ENCODE measurements at regions not wholly inside any gene's neighbourhood (a gene's known extent, or its start where the extent isn't known, plus 50 kb on each side); places are given as distances from the start of the nearest gene placed in this dataset.
"Not testable (repeated sequence)": the region's sequence is repeated elsewhere in the genome, so short reads cannot be mapped to it uniquely, and the experiment has no call there.

DNA sequence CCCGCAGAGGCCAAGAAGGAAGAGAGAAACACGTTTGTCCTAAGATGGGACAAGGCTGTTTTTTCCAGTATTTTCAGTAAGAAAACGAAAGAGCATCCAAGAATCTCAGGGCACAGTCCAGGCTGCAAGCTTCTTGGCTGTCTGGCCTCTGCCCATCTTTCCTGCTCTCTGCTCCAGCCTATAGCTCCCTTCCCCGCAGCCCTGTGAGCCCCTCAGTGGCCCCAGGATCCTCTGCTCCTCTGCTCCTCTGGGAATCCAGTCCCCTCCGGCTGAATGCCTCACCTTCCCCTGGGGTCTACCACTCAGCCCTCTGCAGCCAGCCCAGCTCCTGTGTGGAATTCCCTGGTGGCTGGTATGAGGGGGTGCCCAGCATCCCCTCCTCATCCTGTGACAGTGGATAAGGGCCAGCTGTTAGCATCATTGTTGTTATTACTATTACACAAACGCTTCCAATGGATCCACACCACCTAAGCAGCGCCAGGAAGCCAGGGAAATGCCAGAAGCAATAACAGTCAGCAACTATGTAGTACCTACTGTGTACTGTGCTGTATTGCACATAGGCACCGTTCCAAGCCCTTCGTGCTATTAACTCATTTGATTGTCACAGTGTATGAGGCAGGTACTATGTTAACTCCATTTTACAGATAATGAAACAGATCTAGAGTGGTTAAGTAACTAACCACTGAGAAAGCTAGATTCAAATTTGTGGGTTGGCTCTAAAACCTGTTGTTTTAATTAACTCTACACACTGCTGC, 60.3 kb upstream of the PTPN1 start:
- no peaks in the 10 kb centered on the region for H3K9me3 Mint-ChIP-seq (ENCODE audit: insufficient read depth)
- no peak overlapping the region for H3K4me3 Mint-ChIP-seq
- H3K4me1 Mint-ChIP-seq (ENCODE audit: low read depth), result peaks cover 48% of the 10 kb centered on the region
- no peak overlapping the region for H3K27ac Mint-ChIP-seq
- ChIA-PET POLR2A (interaction anchor here (0.6 to 1.5 kb wide), 4 partner anchors 53 to 259 kb away, joined by 3 to 4 read pairs (median 4); no protein-coding TSS in a partner anchor), CTCF (interaction anchor here (0.9 to 4.2 kb wide), 3 partner anchors 14 to 139 kb away, joined by 3 to 19 read pairs (median 3); no protein-coding TSS in a partner anchor)
- ATAC-seq (peak; percentile 38), DNase-seq (no peak)
- H3K27me3 Mint-ChIP-seq (ENCODE audit: low read depth), result peaks cover 38% of the 10 kb centered on the region
- H3K36me3 Mint-ChIP-seq (ENCODE audit: low read depth), result peaks cover 2% of the 10 kb centered on the region

DNA sequence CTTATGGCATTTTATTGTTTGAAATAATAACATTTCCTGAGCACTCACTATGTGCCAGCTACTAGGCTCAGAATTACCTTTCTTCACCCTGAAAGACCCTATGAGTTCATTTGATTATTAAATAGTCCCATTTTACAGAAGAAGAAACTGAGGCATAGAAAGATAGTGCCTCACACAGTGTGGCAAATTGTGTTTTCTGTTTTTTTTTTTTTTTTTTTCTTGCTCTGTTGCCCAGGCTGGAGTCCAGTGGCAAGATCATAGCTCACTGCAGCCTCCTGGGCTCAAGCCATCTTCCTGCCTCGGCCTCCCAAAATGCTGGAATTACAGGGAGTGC, 59.7 kb upstream of the PTPN1 start:
- Mint-ChIP-seq H3K36me3 (ENCODE audit: low read depth) (peaks cover 2% of the 10 kb centered on the region), H3K4me3 (peak overlapping the region; percentile 51)

DNA sequence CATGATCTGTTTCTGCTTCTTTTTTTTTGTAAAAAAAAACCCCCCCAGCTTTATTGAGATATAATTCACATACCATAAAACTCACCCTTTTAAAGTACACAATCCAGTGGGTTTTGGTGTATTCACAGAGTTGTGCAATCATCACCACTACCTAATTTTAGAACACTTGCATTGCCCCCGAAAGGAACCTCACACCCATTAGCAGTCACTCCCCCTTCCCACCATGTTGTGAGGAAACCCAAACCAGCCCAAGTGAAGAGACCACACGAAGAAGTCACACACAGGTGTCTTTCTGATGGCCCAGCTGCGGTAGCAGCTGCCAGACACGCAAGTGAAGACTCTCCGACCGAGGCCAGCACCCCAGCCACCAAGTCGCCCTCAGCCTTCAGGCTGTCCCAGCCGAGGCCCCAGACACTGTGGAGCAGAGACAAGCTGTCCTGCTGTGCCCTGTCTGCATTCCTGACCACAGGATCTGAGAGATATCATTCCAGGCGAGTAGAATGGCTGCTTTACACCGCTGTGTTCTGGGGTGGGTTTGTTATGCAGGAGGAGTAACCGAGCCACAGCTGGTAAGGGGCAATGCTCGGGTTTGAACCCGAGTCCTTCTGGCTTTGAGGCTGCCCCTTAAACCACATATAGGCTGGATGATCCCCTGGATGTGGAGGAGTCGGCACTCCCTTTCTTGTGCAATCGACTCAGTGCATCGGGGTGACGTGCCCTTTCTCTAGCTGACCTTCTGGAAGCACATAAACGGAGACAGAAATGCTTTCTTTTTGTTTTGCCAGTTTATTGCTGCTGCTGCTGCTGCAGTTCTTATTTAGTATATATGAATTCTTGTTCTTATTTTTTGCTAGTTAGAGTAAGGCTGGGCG, 59.1 kb upstream of the PTPN1 start:
- peak overlapping the region; percentile 25 for H3K27ac Mint-ChIP-seq

More for the DNA sequence above, 59.7 kb upstream of the PTPN1 start:
- POLR2A ChIA-PET, result interaction anchor here (1.0 to 1.5 kb wide), 3 partner anchors 111 to 259 kb away, joined by 3 to 4 read pairs (median 4); no protein-coding TSS in a partner anchor
- peaks cover 38% of the 10 kb centered on the region for H3K27me3 Mint-ChIP-seq (ENCODE audit: low read depth)
- DNase-seq, result no peak
- no peaks in the 10 kb centered on the region for H3K9me3 Mint-ChIP-seq (ENCODE audit: insufficient read depth)
- H3K4me1 Mint-ChIP-seq (ENCODE audit: low read depth), result peaks cover 50% of the 10 kb centered on the region
- CTCF ChIA-PET, result interaction anchor here (0.5 to 4.2 kb wide), 3 partner anchors 13 to 271 kb away, joined by 3 to 19 read pairs (median 3); no protein-coding TSS in a partner anchor
- no peak overlapping the region for H3K27ac Mint-ChIP-seq
- no peak for ATAC-seq

DNA sequence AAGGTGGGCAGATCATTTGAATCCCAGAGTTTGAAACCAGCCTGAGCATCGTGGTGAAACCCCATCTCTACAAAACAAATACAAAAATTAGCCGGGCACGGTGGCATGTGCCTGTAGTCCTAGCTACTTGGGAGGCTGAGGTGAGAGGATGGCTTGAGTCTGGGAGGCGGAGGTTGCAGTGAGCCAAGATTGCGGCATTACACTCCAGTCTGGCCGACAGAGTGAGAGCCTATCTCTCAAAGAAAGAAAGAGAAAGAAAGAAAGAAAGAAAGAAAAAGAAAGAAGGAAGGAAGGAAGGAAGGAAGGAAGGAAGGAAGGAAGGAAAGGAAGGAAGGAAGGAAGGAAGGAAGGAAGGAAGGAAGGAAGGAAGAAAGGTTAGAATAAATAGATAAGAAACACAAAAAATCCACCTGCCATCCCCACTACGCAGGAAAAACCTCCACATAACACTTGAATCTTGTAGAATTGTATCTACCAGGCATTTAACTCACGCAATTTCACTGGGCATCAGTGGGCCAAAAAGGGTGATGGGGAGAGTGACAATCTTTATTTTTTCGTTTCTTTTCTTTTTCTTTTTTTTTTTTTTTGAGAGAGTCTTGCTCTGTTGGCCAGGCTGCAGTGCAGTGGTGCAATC, 58.3 kb upstream of the PTPN1 start:
- POLR2A ChIA-PET, result interaction anchor here (2.6 kb wide), 1 partner anchor 260 kb away, joined by 7 read pairs; no protein-coding TSS in a partner anchor
- not testable (repeated sequence) for H3K36me3 Mint-ChIP-seq (ENCODE audit: low read depth); ATAC-seq; H3K9me3 Mint-ChIP-seq (ENCODE audit: insufficient read depth); DNase-seq
- Mint-ChIP-seq H3K4me1 (ENCODE audit: low read depth) (peaks cover 61% of the 10 kb centered on the region), H3K27ac (peak overlapping the region; percentile 27), H3K4me3 (peak overlapping the region; percentile 51), H3K27me3 (ENCODE audit: low read depth) (peaks cover 38% of the 10 kb centered on the region)
- CTCF ChIA-PET, result interaction anchor here (0.6 to 4.2 kb wide), 4 partner anchors 12 to 297 kb away, joined by 3 to 19 read pairs (median 3); no protein-coding TSS in a partner anchor

More for the DNA sequence above, 59.1 kb upstream of the PTPN1 start:
- peaks cover 2% of the 10 kb centered on the region for H3K36me3 Mint-ChIP-seq (ENCODE audit: low read depth)
- DNase-seq (peak; percentile 68), ATAC-seq (peak; percentile 83)
- peaks cover 53% of the 10 kb centered on the region for H3K4me1 Mint-ChIP-seq (ENCODE audit: low read depth)
- H3K27me3 Mint-ChIP-seq (ENCODE audit: low read depth), result peaks cover 38% of the 10 kb centered on the region
- H3K4me3 Mint-ChIP-seq, result peak overlapping the region; percentile 51
- POLR2A ChIA-PET, result interaction anchor here (1.0 to 2.6 kb wide), 4 partner anchors 112 to 260 kb away, joined by 3 to 7 read pairs (median 4); no protein-coding TSS in a partner anchor
- CTCF ChIA-PET, result interaction anchor here (0.5 to 4.2 kb wide), 4 partner anchors 13 to 298 kb away, joined by 3 to 19 read pairs (median 3); no protein-coding TSS in a partner anchor
- no peaks in the 10 kb centered on the region for H3K9me3 Mint-ChIP-seq (ENCODE audit: insufficient read depth)

DNA sequence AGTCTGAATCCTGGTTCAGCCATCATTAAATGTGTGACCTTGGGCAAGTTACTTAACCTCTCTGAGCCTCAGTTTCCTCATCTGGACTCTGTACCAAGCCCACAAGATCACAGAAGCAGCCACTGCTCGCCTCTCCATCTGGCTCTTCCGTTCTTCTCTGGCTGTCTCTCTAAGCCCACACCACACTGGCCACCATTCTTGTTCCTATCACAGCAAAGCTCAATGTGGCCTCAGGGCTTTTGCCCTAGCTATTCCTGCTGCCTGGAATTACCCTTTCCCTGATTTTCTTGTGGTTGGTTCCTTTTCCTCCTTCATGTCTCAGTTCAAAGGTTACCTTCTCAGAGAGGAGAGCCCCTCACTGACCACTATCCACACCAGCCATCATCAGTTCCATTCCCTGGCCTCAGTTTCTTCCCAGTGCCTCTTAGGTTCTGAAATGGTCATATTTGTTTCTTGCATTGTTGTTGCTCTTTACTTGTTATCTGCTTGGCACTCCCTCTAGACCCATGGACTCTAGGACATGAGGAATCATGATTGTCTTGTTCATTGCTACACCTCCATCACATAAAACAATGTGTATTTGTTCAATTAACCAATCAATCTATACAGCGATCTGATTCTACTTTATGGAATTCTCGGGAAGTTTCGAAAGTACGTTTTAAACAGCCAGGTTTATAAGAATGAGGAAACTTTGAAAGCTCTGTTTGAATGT, 56.5 kb upstream of the PTPN1 start:
- ATAC-seq (no peak), DNase-seq (no peak)
- Mint-ChIP-seq H3K36me3 (ENCODE audit: low read depth) (peaks cover 2% of the 10 kb centered on the region), H3K4me1 (ENCODE audit: low read depth) (peaks cover 68% of the 10 kb centered on the region), H3K9me3 (ENCODE audit: insufficient read depth) (no peaks in the 10 kb centered on the region), H3K4me3 (no peak overlapping the region), H3K27ac (no peak overlapping the region), H3K27me3 (ENCODE audit: low read depth) (peaks cover 31% of the 10 kb centered on the region)
- ChIA-PET CTCF (interaction anchor here (1.1 to 4.2 kb wide), 2 partner anchors 10 to 134 kb away, joined by 3 to 19 read pairs; no protein-coding TSS in a partner anchor), POLR2A (interaction anchor here (2.6 kb wide), 1 partner anchor 262 kb away, joined by 7 read pairs; no protein-coding TSS in a partner anchor)

DNA sequence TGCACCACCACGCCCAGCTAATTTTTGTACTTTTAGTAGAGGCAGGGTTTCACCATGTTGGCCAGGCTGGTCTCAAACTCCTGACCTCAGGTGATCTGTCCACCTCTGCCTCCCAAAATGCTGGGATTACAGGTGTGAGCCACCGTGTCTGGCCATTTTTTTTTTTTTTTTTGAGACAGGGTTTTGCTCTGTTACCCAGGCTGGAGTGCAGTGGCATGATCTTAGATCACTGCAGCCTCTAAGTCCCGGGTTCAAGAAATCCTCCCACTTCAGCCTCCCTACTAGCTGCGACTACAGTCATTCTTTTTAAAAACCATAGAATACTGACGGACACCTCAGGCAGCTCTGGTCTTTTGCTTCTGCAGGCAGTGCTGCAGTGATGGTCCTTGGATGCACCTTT, 54.9 kb upstream of the PTPN1 start:
- DNase-seq; H3K4me3 Mint-ChIP-seq; H3K27ac Mint-ChIP-seq; ATAC-seq; H3K9me3 Mint-ChIP-seq (ENCODE audit: insufficient read depth); H3K36me3 Mint-ChIP-seq (ENCODE audit: low read depth); POLR2A ChIA-PET: not testable (repeated sequence)
- peaks cover 29% of the 10 kb centered on the region for H3K27me3 Mint-ChIP-seq (ENCODE audit: low read depth)
- peaks cover 61% of the 10 kb centered on the region for H3K4me1 Mint-ChIP-seq (ENCODE audit: low read depth)
- CTCF ChIA-PET, result interaction anchor here (0.7 to 1.1 kb wide), 3 partner anchors 9 to 270 kb away, joined by 3 to 5 read pairs (median 3); no protein-coding TSS in a partner anchor

DNA sequence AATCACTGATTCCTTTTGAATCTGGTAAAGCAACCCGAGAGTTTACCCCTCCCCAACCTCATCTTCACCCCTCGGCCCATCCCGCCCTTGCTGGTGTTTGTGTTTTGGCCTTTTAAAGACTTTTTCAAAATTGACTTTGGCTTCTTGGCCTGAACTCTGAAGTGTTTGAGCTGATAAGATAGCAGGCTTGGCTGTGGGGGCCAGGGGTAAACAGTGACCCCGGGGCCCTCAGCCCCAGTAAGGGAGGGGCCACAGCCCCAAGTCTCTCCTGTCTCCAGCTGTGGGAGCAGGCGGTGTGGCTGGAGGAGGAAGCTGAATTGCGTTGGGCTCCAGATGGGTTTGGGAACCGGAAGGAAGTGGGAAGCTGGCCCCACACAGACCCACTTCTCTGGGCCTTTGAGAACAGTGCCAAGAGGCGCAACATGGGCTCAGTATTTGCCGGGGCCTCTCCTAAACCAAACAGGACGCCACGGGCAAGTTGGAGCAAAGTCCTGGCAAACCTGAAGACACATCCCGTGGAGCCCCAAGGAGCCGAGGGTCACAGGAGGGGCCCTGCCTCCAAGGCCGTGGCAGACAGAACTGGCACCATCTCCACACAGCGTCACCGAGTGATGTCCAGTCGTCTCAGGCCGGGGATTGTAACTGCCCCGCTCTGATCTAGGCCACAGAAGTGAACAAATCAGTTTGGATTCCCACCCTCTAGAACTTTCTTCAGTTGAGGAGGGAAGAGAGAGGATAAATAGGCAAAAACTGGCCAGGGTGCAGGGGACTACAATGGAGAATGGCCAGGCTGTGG, 54.3 kb upstream of the PTPN1 start:
- DNase-seq, result no peak
- ChIA-PET POLR2A (no interaction called here), CTCF (interaction anchor here (0.7 to 1.4 kb wide), 4 partner anchors 8 to 288 kb away, joined by 3 to 5 read pairs (median 3); no protein-coding TSS in a partner anchor)
- Mint-ChIP-seq H3K4me3 (no peak overlapping the region), H3K36me3 (ENCODE audit: low read depth) (no peaks in the 10 kb centered on the region), H3K27ac (peak overlapping the region; percentile 23), H3K9me3 (ENCODE audit: insufficient read depth) (no peaks in the 10 kb centered on the region), H3K4me1 (ENCODE audit: low read depth) (peaks cover 61% of the 10 kb centered on the region), H3K27me3 (ENCODE audit: low read depth) (peaks cover 29% of the 10 kb centered on the region)
- ATAC-seq, result no peak

DNA sequence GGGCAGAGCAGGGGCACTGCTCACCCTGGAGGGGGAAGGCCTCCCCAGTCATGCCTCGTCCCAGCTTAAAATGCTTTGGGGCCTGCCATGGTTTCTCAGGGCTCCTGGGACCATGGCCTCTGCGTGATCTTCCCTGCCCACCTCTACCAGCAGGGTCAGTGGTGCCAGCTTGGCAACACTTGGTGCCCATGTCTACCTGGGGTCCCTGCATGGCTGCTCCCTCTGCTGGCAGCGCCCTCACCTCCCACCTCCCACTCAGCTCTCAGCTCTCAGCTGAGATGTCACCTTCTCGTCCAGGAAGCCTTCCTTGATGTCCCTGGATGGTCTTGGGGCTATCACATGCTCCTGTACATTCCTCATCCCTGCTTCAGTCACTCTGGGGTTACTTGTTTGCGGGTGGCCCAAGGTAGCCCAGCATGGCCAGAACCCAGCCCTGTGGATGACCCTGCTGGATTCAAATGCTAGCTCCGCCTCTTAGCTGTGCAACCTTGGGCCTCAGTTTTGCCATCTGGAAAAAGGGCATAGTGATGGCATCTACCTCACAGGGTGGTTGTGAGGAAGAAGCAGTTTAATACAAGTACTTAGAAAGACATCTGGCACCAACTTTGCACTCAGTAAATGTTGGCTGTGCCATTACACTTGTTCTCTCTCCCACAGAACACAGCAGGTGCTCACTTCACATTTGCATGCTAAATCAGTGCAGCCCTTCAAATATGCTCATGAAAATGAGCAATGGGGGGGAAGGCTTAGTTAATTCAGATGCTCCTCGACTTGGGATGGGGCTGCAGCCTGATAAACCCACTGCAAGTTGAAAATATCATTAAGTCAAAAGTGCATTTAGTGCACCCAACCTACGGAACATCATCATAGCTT, 53.5 kb upstream of the PTPN1 start:
- no peaks in the 10 kb centered on the region for H3K9me3 Mint-ChIP-seq (ENCODE audit: insufficient read depth)
- peak overlapping the region; percentile 34 for H3K27ac Mint-ChIP-seq
- peaks cover 29% of the 10 kb centered on the region for H3K27me3 Mint-ChIP-seq (ENCODE audit: low read depth)
- peaks cover 55% of the 10 kb centered on the region for H3K4me1 Mint-ChIP-seq (ENCODE audit: low read depth)
- POLR2A ChIA-PET, result no interaction called here
- ATAC-seq (no peak), DNase-seq (no peak)
- no peaks in the 10 kb centered on the region for H3K36me3 Mint-ChIP-seq (ENCODE audit: low read depth)
- CTCF ChIA-PET, result interaction anchor here (0.7 to 1.4 kb wide), 2 partner anchors 8 to 289 kb away, joined by 3 read pairs; no protein-coding TSS in a partner anchor
- no peak overlapping the region for H3K4me3 Mint-ChIP-seq

DNA sequence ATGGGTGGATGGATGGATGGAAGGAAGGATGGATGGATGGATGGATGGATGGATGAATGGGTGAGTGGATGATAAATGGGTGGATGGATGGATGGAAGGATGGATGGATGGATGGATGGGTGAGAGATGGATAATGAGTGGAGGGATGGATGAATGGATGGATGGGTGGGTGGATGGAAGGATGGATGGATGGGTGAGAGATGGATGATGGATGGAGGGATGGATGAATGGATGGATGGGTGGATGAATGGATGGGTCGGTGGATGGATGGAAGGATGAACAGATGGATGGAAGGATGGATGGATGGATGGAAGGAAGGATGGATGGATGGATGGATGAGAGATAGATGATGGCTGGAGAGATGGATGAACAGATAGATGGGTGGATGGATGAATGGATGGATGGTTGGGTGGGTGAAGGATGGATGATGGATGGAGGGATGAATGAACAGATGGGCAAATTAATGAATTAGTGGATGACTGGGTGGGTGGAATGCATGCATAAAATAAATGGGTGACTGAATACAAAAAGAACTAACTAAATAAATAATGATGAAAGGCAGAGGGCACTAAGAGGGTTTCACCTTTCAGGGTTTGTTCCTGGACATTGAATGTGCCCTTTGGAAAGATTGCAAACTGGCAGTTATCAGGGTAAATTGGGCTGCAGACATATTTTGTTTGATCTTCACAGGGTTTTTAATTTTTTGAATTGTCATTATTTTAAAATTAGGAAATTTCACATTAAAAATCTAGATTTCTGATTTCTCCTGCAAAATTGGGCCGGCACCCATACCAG, 50.9 kb upstream of the PTPN1 start:
- no peaks in the 10 kb centered on the region for H3K9me3 Mint-ChIP-seq (ENCODE audit: insufficient read depth)
- peaks cover 45% of the 10 kb centered on the region for H3K4me1 Mint-ChIP-seq (ENCODE audit: low read depth)
- POLR2A ChIA-PET, result no interaction called here
- DNase-seq (no peak), ATAC-seq (no peak)
- H3K36me3 Mint-ChIP-seq (ENCODE audit: low read depth), result no peaks in the 10 kb centered on the region
- CTCF ChIA-PET, result interaction anchor here (0.9 to 6.7 kb wide), 2 partner anchors 176 to 274 kb away, joined by 3 to 144 read pairs; no protein-coding TSS in a partner anchor
- H3K4me3 Mint-ChIP-seq, result no peak overlapping the region
- no peak overlapping the region for H3K27ac Mint-ChIP-seq
- peaks cover 18% of the 10 kb centered on the region for H3K27me3 Mint-ChIP-seq (ENCODE audit: low read depth)

Measured in activated CD8-positive, alpha-beta T cell treated with anti-CD3 and anti-CD28 coated beads, Interleukin-2, amount 10 ng/mL, durations not matched to agents 7 days and 5 days (primary cell).